Activated CD4-positive, alpha-beta T cell treated with anti-CD3 and anti-CD28 coated beads for 36 hours (primary cell): ENCODE measurements at regions not wholly inside any gene's neighbourhood (a gene's known extent, or its start where the extent isn't known, plus 50 kb on each side); places are given as distances from the start of the nearest gene placed in this dataset.
A peak's percentile ranks its signal among the peaks of the same experiment; 100 is the strongest.

ENCODE experiments used
- ATAC-seq: fragments of 200-7000 bp; cut with Tn5 transposase; one replicate; pipeline ENCODE4 v1.10.0; 2021; ENCODE audit warnings: mild to moderate bottlenecking, moderate library complexity
- CTCF ChIA-PET: fragments of 350-600 bp; sonication (Branson Sonifier 250); formaldehyde crosslinking; loops from one replicate; lab custom pipeline; 2021; ENCODE audit warnings: antibody characterized with exemption; lab: Charles Lee
- POLR2A ChIA-PET: fragments of 350-600 bp; sonication (Branson Sonifier 250); formaldehyde crosslinking; loops from one replicate; lab custom pipeline; 2021; ENCODE audit warnings: antibody characterized with exemption, inconsistent platforms; lab: Charles Lee
- DNase-seq: peaks from one replicate; pipeline ENCODE4 v3.0.0-alpha.2; 2020
- H3K27ac Mint-ChIP-seq: one replicate; pipeline ENCODE4 v1.8.0; 2021; ENCODE audit warnings: mixed read lengths
- H3K27me3 Mint-ChIP-seq: one replicate; pipeline ENCODE4 v1.8.0; 2021; ENCODE audit warnings: mixed read lengths
- H3K36me3 Mint-ChIP-seq: one replicate; pipeline ENCODE4 v1.8.0; 2021; ENCODE audit warnings: low read depth, mixed read lengths
- H3K4me1 Mint-ChIP-seq: one replicate; pipeline ENCODE4 v1.8.0; 2021; ENCODE audit warnings: mixed read lengths
- H3K4me3 Mint-ChIP-seq: one replicate; pipeline ENCODE4 v1.8.0; 2021; ENCODE audit warnings: mild to moderate bottlenecking, moderate library complexity, mixed read lengths
- H3K9me3 Mint-ChIP-seq: one replicate; pipeline ENCODE4 v1.8.0; 2021; ENCODE audit warnings: low read depth, mixed read lengths
- intact Hi-C, 2 experiments: fragments of 100-400 bp; cut with DNase I in 1 of 2; cut with micrococcal nuclease in 1 of 2; formaldehyde crosslinking; loops; one replicate each; pipeline versions ENCODE4 v1.14.2 to v1.15.1; 2022 to 2024; cut with DNase I, micrococcal nuclease

DNA sequence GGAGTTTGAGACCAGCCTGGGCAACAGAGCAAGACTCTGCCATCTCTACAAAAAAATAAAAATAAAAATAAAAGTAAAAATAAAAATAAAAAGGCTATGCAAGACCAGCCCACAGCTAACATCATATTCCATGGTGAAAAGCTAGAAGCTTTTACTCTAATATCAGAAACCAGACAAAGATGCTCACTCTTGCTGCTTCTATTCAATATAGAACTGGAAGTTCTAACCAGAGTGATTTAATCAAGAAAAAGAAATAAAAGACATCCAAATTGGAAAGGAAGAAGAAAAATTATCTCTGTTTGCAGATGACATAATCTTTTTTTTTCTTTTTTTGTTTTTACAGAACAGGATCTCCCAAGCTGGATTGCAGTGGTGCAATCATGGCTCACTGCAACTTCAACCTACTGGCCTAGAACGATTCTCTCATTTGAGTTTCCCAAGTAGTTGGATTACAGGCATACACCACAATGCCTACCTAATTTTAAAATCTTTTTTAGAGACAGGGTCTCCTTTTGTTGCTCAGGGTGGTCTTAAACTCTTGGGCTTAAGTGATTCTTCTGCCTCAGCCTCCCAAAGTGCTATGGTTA, 100.7 kb upstream of the JAG1 start:
- ATAC-seq (no peak), DNase-seq (no peak)
- no peaks in the 10 kb centered on the region for H3K9me3 Mint-ChIP-seq
- ChIA-PET CTCF (interaction anchor here (0.7 kb wide), 1 partner anchor 1645 kb away, joined by 3 read pairs; no protein-coding TSS in a partner anchor), POLR2A (no interaction called here)
- no peak overlapping the region for H3K27ac Mint-ChIP-seq
- H3K36me3 Mint-ChIP-seq, result no peaks in the 10 kb centered on the region
- peaks cover 6% of the 10 kb centered on the region for H3K27me3 Mint-ChIP-seq
- no peaks in the 10 kb centered on the region for H3K4me1 Mint-ChIP-seq
- intact Hi-C loops, result no loop called here
- H3K4me3 Mint-ChIP-seq, result no peak overlapping the region

DNA sequence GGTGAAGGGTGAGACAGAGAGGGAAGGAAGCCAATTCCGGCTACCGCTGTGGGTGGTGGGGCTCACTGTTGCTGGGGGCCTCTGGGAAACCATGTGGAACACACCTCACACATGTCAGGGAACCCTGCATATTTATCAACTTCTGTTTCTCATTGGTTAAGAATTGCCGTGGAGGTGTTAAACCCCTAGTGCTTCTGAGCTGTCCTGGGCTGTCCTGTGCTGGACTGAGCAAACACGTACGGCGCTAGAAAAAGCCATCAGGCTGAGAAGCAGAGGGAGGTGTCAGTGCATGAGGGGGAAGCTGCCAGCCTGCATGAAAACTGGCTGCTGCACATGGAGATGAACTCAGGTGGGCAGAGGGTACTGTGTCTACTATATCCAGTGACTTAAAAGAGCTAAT, 103.9 kb upstream of the JAG1 start:
- intact Hi-C loops, result no loop called here
- H3K9me3 Mint-ChIP-seq, result no peaks in the 10 kb centered on the region
- CTCF ChIA-PET, result no interaction called here
- no peaks in the 10 kb centered on the region for H3K36me3 Mint-ChIP-seq
- no peak overlapping the region for H3K4me3 Mint-ChIP-seq
- no peak overlapping the region for H3K27ac Mint-ChIP-seq
- DNase-seq, result no peak
- H3K27me3 Mint-ChIP-seq, result peaks cover 15% of the 10 kb centered on the region
- POLR2A ChIA-PET, result no interaction called here
- H3K4me1 Mint-ChIP-seq, result no peaks in the 10 kb centered on the region
- no peak for ATAC-seq

DNA sequence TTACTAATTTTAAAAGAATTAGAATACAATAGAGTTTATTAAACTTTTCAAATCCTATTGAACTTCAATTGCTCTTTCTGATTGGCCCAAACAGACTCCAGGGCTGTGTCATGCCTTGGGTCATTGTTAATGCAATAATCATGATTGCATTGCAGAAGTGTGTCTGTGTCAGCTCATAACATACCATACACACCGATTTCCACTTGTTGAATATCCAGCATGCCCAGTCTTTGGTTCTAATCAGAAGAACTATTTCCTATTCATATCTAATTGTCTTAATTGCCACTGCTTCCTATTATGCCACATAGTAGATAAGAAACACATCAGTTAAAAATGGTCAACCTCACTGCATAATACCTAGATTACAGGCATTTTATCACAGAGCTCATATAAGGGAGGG, 106.1 kb upstream of the JAG1 start:
- Mint-ChIP-seq H3K4me1 (no peaks in the 10 kb centered on the region), H3K27me3 (peaks cover 13% of the 10 kb centered on the region), H3K36me3 (no peaks in the 10 kb centered on the region), H3K27ac (no peak overlapping the region), H3K9me3 (no peaks in the 10 kb centered on the region), H3K4me3 (no peak overlapping the region)
- ChIA-PET POLR2A (no interaction called here), CTCF (interaction anchor here (0.6 kb wide), 1 partner anchor 35 kb away, joined by 3 read pairs; no protein-coding TSS in a partner anchor)
- no peak for DNase-seq
- intact Hi-C loops, result no loop called here
- no peak for ATAC-seq

DNA sequence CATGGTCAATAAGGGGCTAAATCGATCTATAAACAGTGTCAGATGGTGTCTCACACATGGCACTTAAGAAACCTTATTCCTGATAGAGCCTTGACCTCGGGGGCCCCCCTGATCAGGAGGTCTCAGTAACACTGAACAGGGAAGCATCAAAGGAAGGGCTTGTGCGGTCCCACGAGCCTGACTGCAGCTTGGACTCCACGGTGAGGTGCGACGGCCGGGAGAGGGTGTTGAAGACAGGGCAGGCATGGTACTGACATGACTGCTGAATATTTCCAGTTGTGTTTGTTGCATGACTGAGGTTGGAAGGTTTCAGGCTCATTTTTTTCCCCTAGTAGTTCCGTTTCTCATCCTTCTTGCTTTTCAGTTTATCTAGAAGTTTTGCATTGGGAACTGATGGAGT, 107.1 kb upstream of the JAG1 start:
- Mint-ChIP-seq H3K27me3 (peaks cover 13% of the 10 kb centered on the region), H3K4me1 (no peaks in the 10 kb centered on the region), H3K27ac (no peak overlapping the region), H3K36me3 (no peaks in the 10 kb centered on the region), H3K9me3 (no peaks in the 10 kb centered on the region), H3K4me3 (no peak overlapping the region)
- ChIA-PET CTCF (no interaction called here), POLR2A (no interaction called here)
- no peak for DNase-seq
- no peak for ATAC-seq
- intact Hi-C loops, result no loop called here

DNA sequence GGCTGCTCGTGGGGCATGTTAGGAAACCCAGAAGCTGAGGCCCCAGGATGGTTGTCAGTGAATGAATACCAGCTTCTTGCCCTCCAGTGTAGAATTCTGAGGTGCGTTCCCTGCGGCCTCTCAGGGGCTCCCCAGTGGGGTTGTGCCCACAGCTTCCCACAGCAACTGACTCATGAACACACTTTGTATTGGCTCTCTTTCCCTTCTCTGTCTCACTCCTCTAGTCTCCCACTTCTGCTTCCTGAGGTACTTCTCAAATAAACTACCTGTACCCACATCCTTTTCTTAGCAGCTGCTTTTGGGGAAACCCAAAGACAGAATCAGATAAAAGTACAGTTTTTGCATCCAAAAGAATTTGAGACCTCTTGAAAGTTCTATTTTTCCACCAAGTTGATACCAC, 107.7 kb upstream of the JAG1 start:
- intact Hi-C loops, result no loop called here
- Mint-ChIP-seq H3K4me1 (no peaks in the 10 kb centered on the region), H3K27ac (no peak overlapping the region), H3K4me3 (no peak overlapping the region), H3K9me3 (no peaks in the 10 kb centered on the region), H3K27me3 (peaks cover 13% of the 10 kb centered on the region), H3K36me3 (no peaks in the 10 kb centered on the region)
- POLR2A ChIA-PET, result interaction anchor here (0.6 kb wide), 1 partner anchor 1507 kb away, joined by 3 read pairs; no protein-coding TSS in a partner anchor
- CTCF ChIA-PET, result no interaction called here
- peak; percentile 5 for DNase-seq
- no peak for ATAC-seq

DNA sequence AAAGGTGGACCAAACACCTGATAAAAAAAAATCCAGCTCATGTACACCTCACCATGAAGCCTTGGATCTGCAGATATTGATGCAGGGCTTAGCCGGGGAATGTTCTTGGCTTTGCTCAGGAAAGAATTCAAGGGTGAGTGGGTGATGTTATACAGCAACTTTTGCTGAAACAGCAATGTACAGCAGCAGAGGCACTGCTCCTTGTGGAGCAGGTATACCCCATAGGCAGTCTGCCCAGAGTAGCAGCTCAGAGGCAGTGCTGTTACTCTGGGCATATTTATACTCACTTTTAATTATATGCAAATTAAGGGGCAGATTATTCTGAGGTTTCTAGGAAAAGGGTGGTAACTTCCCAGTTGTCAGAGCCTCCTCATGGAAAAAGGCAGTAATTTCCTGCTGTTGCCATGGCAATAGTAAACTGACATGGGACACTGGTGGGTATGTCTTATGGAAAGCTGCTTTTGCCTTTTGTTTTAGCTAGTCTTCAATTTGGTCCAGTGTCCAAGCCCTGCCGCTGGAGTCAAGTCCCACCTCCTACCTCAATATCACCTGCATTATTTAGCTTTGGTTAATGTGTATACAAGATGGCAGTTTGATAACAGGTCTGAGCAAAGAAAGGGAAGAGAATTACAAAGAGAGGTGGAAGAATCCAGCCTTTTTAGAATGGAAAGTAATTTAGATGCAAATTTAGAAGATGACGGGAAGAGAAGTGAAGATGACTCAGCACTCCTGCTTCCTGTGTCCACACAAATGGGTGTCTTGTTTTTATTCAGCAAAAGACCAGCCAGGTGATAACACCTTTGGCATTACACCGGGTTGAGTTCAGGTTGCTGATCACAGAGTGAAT, 110.1 kb upstream of the JAG1 start:
- Mint-ChIP-seq H3K27ac (no peak overlapping the region), H3K9me3 (no peaks in the 10 kb centered on the region), H3K4me1 (no peaks in the 10 kb centered on the region), H3K27me3 (peaks cover 15% of the 10 kb centered on the region), H3K4me3 (no peak overlapping the region), H3K36me3 (no peaks in the 10 kb centered on the region)
- intact Hi-C loops, result no loop called here
- ATAC-seq, result no peak
- ChIA-PET CTCF (interaction anchor here (0.6 kb wide), 1 partner anchor 293 kb away, joined by 3 read pairs; no protein-coding TSS in a partner anchor), POLR2A (no interaction called here)
- DNase-seq, result no peak

DNA sequence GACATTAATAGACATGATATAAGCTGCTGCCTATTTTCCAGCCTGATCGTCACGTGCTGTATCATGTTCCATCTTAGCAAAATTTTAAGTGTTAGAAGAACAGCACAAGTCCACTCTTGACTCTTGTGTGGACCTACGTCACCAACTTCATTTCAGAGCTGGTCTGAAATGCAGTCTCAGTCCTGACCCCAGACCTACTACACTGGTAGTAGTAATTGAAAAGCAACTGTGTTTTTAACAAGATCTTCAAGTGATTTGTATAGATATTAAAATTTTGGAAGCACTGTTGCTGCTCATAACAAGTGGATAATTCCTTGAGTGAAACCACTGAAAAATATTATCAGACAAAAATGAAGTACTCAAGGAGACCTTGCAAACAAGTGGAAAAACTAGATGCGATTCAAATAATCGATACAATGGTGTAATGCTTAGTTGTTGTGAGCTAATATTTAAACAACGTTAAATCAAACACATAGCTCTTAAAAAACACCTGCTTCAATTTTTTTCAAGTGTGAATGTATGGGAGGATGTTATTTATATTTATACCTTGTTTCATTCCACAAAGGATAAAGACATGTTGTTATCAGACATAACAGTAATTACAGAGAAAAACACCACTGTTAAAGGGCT, 110.9 kb upstream of the JAG1 start:
- ATAC-seq (no peak), DNase-seq (no peak)
- Mint-ChIP-seq H3K36me3 (no peaks in the 10 kb centered on the region), H3K27me3 (peaks cover 15% of the 10 kb centered on the region), H3K27ac (no peak overlapping the region), H3K4me3 (no peak overlapping the region), H3K9me3 (no peaks in the 10 kb centered on the region), H3K4me1 (no peaks in the 10 kb centered on the region)
- POLR2A ChIA-PET, result no interaction called here
- intact Hi-C loops, result no loop called here
- CTCF ChIA-PET, result no interaction called here

DNA sequence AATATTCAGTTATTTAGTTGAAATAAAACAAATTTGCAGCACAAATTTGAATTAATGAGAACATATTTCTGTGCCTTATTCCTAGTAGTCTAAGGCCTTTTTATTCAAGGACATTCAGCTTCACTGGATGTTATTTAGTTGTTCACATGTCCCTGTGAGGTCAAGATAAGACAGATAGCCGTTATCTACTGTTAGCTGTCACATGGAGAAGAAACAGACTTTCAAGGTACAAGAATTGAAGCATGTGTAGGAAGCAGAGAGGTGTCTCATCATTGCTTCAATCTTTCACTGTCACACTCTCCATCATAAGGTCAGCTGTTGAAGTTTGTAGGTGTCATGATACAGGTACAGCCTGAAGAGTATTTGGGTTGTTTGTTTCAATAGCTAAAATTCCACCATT, 112.9 kb upstream of the JAG1 start:
- ATAC-seq (no peak), DNase-seq (no peak)
- Mint-ChIP-seq H3K27me3 (peaks cover 11% of the 10 kb centered on the region), H3K9me3 (no peaks in the 10 kb centered on the region), H3K4me1 (no peaks in the 10 kb centered on the region), H3K36me3 (no peaks in the 10 kb centered on the region), H3K4me3 (no peak overlapping the region), H3K27ac (no peak overlapping the region)
- ChIA-PET CTCF (interaction anchor here (0.5 kb wide), 1 partner anchor 46 kb away, joined by 4 read pairs; no protein-coding TSS in a partner anchor), POLR2A (no interaction called here)
- intact Hi-C loops, result loop anchor here in 1 of 2 experiments (1.0 kb wide), 1 partner anchor 28 kb away; no protein-coding TSS in a partner anchor

DNA sequence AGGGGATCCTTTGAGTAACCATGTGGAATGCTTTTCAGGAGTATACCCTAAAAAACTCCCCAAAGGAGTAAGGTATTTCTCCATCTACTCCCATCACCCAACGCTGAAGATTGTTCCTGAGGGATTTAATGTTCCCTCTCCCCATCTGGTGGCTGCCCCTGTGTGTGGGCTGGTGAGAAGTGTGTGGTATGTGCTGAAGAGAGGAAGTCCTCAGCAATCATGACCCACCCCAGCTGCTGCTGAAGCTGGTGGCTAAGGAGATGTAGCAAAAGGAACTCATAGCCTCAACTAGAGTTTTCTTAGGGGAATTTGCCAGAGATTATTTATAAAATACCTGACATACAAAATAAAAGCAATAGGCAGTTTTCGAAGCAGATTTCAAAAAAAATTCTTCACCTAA, 114.3 kb upstream of the JAG1 start:
- DNase-seq (no peak), ATAC-seq (no peak)
- Mint-ChIP-seq H3K4me3 (no peak overlapping the region), H3K4me1 (no peaks in the 10 kb centered on the region), H3K27ac (no peak overlapping the region), H3K36me3 (no peaks in the 10 kb centered on the region), H3K27me3 (peaks cover 4% of the 10 kb centered on the region), H3K9me3 (no peaks in the 10 kb centered on the region)
- ChIA-PET POLR2A (no interaction called here), CTCF (no interaction called here)
- intact Hi-C loops, result no loop called here

DNA sequence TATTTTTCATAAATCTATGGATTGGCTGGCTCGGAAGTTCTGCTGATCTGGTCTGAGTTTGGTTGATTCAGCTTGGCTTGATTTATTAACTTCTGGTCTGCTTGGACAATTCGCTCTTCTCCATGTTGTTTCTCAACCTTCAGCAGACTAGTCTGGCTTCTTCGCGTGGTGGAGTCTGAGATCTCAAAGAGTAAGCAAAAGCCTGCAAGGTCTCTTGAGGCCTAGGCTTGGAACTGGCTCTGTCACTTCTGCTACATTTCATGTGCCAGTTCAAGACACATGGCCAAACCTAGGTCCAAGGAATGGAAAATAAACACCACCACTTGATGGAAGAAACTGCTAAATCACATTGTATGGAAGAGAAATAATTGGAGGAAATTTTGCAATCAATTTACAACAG, 115.1 kb upstream of the JAG1 start:
- Mint-ChIP-seq H3K4me3 (no peak overlapping the region), H3K36me3 (no peaks in the 10 kb centered on the region), H3K9me3 (no peaks in the 10 kb centered on the region), H3K4me1 (no peaks in the 10 kb centered on the region), H3K27ac (no peak overlapping the region), H3K27me3 (peaks cover 4% of the 10 kb centered on the region)
- no peak for DNase-seq
- intact Hi-C loops, result no loop called here
- no peak for ATAC-seq
- POLR2A ChIA-PET, result no interaction called here
- CTCF ChIA-PET, result no interaction called here

DNA sequence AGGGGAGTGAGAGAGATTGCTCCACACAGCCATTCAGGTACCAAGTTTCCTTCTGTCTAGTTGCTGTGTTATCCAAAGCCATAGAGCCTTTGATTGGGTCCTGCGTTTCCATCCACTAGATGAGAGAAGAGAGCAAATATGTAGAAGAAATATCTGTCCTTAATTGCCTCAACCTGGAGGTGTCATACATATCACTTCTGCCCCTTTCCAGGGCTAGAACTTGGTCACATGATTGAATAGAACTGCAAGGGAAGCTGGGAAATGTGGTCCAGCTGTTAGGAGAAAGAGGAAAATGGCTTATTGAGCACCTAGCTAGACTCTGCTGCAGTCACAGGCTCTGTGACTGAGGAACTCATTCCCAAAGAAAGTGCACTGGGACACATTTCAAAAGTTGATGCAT, 115.6 kb upstream of the JAG1 start:
- Mint-ChIP-seq H3K27ac (no peak overlapping the region), H3K27me3 (peaks cover 2% of the 10 kb centered on the region), H3K9me3 (no peaks in the 10 kb centered on the region), H3K4me3 (no peak overlapping the region), H3K36me3 (no peaks in the 10 kb centered on the region), H3K4me1 (no peaks in the 10 kb centered on the region)
- ChIA-PET CTCF (no interaction called here), POLR2A (no interaction called here)
- no peak for DNase-seq
- intact Hi-C loops, result no loop called here
- ATAC-seq, result no peak

DNA sequence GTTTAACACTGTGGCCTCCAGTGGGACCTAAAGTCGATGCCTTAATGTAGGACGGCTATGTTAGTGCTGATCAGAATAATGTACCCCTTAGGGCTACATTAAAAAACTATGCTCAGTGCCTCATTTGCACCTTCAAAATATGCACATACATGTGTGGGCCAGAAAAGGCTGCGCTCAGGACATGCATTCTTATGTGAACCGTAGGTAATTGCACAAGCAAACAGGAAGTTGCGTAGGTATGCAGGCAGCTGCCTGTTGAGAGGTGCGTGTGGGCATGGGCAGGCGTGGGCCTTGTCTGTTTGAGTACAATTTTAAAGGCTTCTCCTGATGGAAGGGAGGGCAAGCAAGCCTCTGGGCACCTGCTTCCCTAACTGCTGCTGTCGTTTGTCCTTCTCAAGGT, 116.2 kb upstream of the JAG1 start:
- Mint-ChIP-seq H3K4me1 (no peaks in the 10 kb centered on the region), H3K36me3 (no peaks in the 10 kb centered on the region), H3K27ac (no peak overlapping the region), H3K27me3 (peaks cover 2% of the 10 kb centered on the region), H3K9me3 (no peaks in the 10 kb centered on the region), H3K4me3 (no peak overlapping the region)
- ChIA-PET POLR2A (no interaction called here), CTCF (no interaction called here)
- DNase-seq (no peak), ATAC-seq (no peak)
- intact Hi-C loops, result no loop called here
